WTC11 (cell line): ENCODE measurements at regions not wholly inside any gene's neighbourhood (a gene's known extent, or its start where the extent isn't known, plus 50 kb on each side); places are given as distances from the start of the nearest gene placed in this dataset.

ENCODE experiments used
- CTCF ChIP-seq: fragments of 200-600 bp; IDR thresholded peaks from 2 replicates; pipeline ENCODE4 v1.8.0; 2022; ENCODE audit warnings: antibody characterized with exemption
- ESRRA ChIP-seq: sonication (generic); formaldehyde crosslinking; IDR thresholded peaks from 2 replicates; pipeline ENCODE4 v1.8.1; 2022; ENCODE audit warnings: mild to moderate bottlenecking, missing genetic modification reagents, borderline replicate concordance
- FOXJ3 ChIP-seq: sonication (generic); formaldehyde crosslinking; IDR thresholded peaks from 2 replicates; pipeline ENCODE4 v1.9.0; 2021; ENCODE audit warnings: missing genetic modification reagents, mild to moderate bottlenecking, borderline replicate concordance
- JUN ChIP-seq: sonication (generic); formaldehyde crosslinking; IDR thresholded peaks from 2 replicates; pipeline ENCODE4 v1.8.0; 2023; ENCODE audit warnings: mild to moderate bottlenecking, missing genetic modification reagents
- MYBL2 ChIP-seq: sonication (generic); formaldehyde crosslinking; IDR thresholded peaks from 2 replicates; pipeline ENCODE4 v1.8.1; 2023; ENCODE audit warnings: mild to moderate bottlenecking, moderate library complexity, missing genetic modification reagents
- OVOL2 ChIP-seq: fragments of 250-450 bp; sonication (Bioruptor Pico); IDR thresholded peaks from 2 replicates; pipeline ENCODE4 v1.9.0; 2021; ENCODE audit warnings: mild to moderate bottlenecking, borderline replicate concordance
- SP1 ChIP-seq: sonication (generic); formaldehyde crosslinking; conservative IDR thresholded peaks from 2 replicates; pipeline ENCODE4 v1.8.1; 2022; ENCODE audit warnings: missing genetic modification reagents

- TF ChIP-seq SP1 (CRISPR knock-in tag) (no peak), CTCF (no peak), JUN (no peak), MYBL2 (CRISPR knock-in tag) (no peak), FOXJ3 (CRISPR knock-in tag) (no peak), ESRRA (no peak), OVOL2 (CRISPR knock-in tag) (no peak)
Observed at GRCh38 chr5:144089401-144090021, 80.9 kb downstream of the YIPF5 start.
